ENCODE measurements at regions not wholly inside any gene's neighbourhood (a gene's known extent, or its start where the extent isn't known, plus 50 kb on each side); places are given as distances from the start of the nearest gene placed in this dataset.

GRCh38 chr2:35989503-35989902, 366.1 kb upstream of the CRIM1 start:
- Histone ChIP-seq H3K9me3 (no peaks in the 10 kb centered on the region), H3K27me3 (no peaks in the 10 kb centered on the region), H3K4me1 (peaks cover 0 to 4% (median 0%) of the 10 kb centered on the region in 3 donors), H3K27ac (no peak overlapping the region), H3K4me3 (no peak overlapping the region), H3K36me3 (no peaks in the 10 kb centered on the region)
- intact Hi-C loops (cut with DNase I), result no loop called here
- DNase-seq, result no peak
- no peak for TF ChIP-seq CTCF (IDR thresholded peaks at IDR 0.05)
- WGBS, 2 donors, result 40 to 50% methylated on average over 4 of the region's 4 CpGs

GRCh38 chr2:35989040-35989439, 366.5 kb upstream of the CRIM1 start:
- Histone ChIP-seq H3K27me3 (no peaks in the 10 kb centered on the region), H3K4me1 (peaks cover 0 to 4% (median 0%) of the 10 kb centered on the region in 3 donors), H3K4me3 (no peak overlapping the region), H3K36me3 (no peaks in the 10 kb centered on the region), H3K27ac (no peak overlapping the region), H3K9me3 (no peaks in the 10 kb centered on the region)
- intact Hi-C loops (cut with DNase I), result no loop called here
- DNase-seq, result no peak
- no peak for TF ChIP-seq CTCF (IDR thresholded peaks at IDR 0.05)
- TF ChIP-seq POLR2A (IDR thresholded peaks at IDR 0.05), result no peak

GRCh38 chr2:35986871-35987270, 368.7 kb upstream of the CRIM1 start:
- no peak overlapping the region for H3K27ac ChIP-seq
- intact Hi-C loops (cut with DNase I), result no loop called here
- H3K4me3 ChIP-seq, result no peak overlapping the region
- DNase-seq, result no peak
- 86 to 100% methylated on average over 2 of the region's 2 CpGs for WGBS, 2 donors
- no peaks in the 10 kb centered on the region for H3K36me3 ChIP-seq
- TF ChIP-seq CTCF (IDR thresholded peaks at IDR 0.05), result no peak
- no peak for TF ChIP-seq POLR2A (IDR thresholded peaks at IDR 0.05)
- H3K4me1 ChIP-seq, result peaks cover 0 to 4% (median 0%) of the 10 kb centered on the region in 3 donors
- H3K9me3 ChIP-seq, result no peaks in the 10 kb centered on the region
- no peaks in the 10 kb centered on the region for H3K27me3 ChIP-seq

GRCh38 chr2:35978218-35978617, 377.4 kb upstream of the CRIM1 start:
- no peaks in the 10 kb centered on the region for H3K9me3 ChIP-seq
- H3K36me3 ChIP-seq, result no peaks in the 10 kb centered on the region
- intact Hi-C loops (cut with DNase I), result no loop called here
- H3K4me1 ChIP-seq, result no peaks in the 10 kb centered on the region
- no peak overlapping the region for H3K4me3 ChIP-seq
- TF ChIP-seq CTCF (IDR thresholded peaks at IDR 0.05), result no peak
- TF ChIP-seq POLR2A (IDR thresholded peaks at IDR 0.05), result no peak
- H3K27ac ChIP-seq, result no peak overlapping the region
- H3K27me3 ChIP-seq, result no peaks in the 10 kb centered on the region
- DNase-seq, result no peak
- WGBS, 2 donors, result 72 to 82% methylated on average over 1 of the region's 1 CpG

GRCh38 chr2:35976611-35977010, 379.0 kb upstream of the CRIM1 start:
- H3K36me3 ChIP-seq, result no peaks in the 10 kb centered on the region
- TF ChIP-seq POLR2A (IDR thresholded peaks at IDR 0.05), result no peak
- TF ChIP-seq CTCF (IDR thresholded peaks at IDR 0.05), result no peak
- no peaks in the 10 kb centered on the region for H3K4me1 ChIP-seq
- no peak overlapping the region for H3K4me3 ChIP-seq
- H3K27me3 ChIP-seq, result no peaks in the 10 kb centered on the region
- no peak overlapping the region for H3K27ac ChIP-seq
- no peak for DNase-seq
- intact Hi-C loops (cut with DNase I), result no loop called here
- WGBS, 2 donors, result 79 to 91% methylated on average over 5 of the region's 5 CpGs
- no peaks in the 10 kb centered on the region for H3K9me3 ChIP-seq
